Smooth muscle cell (in vitro differentiated cells): ENCODE measurements at regions not wholly inside any gene's neighbourhood (a gene's known extent, or its start where the extent isn't known, plus 50 kb on each side); places are given as distances from the start of the nearest gene placed in this dataset.

ENCODE experiments used
- DNase-seq: peaks from one replicate; lab custom pipeline; 2025; ENCODE audit not compliant: unreplicated experiment; lab: John Stamatoyannopoulos, UW
- H2AFZ ChIP-seq: fragments of 200-600 bp; sonication (generic); 2 replicates; pipeline ENCODE4 v1.6.0; 2016; ENCODE audit warnings: antibody characterized with exemption, low read depth, mild to moderate bottlenecking
- H3F3A ChIP-seq: fragments of 200-600 bp; sonication (generic); 2 replicates; pipeline ENCODE4 v1.6.0; 2017; ENCODE audit warnings: antibody characterized with exemption, low read depth
- H3K27ac ChIP-seq: fragments of 200-600 bp; sonication (generic); 2 replicates; pipeline ENCODE4 v1.5.1; 2016; ENCODE audit warnings: low read depth, mild to moderate bottlenecking
- H3K27me3 ChIP-seq: fragments of 200-600 bp; sonication (generic); 2 replicates; pipeline ENCODE4 v1.6.1; 2016; ENCODE audit warnings: low read depth, mild to moderate bottlenecking
- H3K36me3 ChIP-seq: fragments of 200-600 bp; sonication (generic); 2 replicates; pipeline ENCODE4 v1.5.1; 2016; ENCODE audit warnings: low read depth
- H3K4me1 ChIP-seq: fragments of 200-600 bp; sonication (generic); 2 replicates; pipeline ENCODE4 v1.5.1; 2016; ENCODE audit warnings: low read depth
- H3K4me2 ChIP-seq: fragments of 200-600 bp; sonication (generic); 2 replicates; pipeline ENCODE4 v1.6.0; 2016; ENCODE audit warnings: mild to moderate bottlenecking
- H3K4me3 ChIP-seq: fragments of 200-600 bp; sonication (generic); 2 replicates; pipeline ENCODE4 v1.5.1; 2016; ENCODE audit warnings: mild to moderate bottlenecking
- H3K79me2 ChIP-seq: fragments of 200-600 bp; sonication (generic); 2 replicates; pipeline ENCODE4 v1.6.0; 2016; ENCODE audit warnings: low read depth, mild to moderate bottlenecking
- H3K9ac ChIP-seq: fragments of 200-600 bp; sonication (generic); 2 replicates; pipeline ENCODE4 v1.6.0; 2016; ENCODE audit warnings: low read depth
- H3K9me3 ChIP-seq: fragments of 200-600 bp; sonication (generic); replicated peaks from 2 replicates; pipeline ENCODE4 v1.5.1; 2016; ENCODE audit warnings: low read depth
- H4K20me1 ChIP-seq: fragments of 200-600 bp; sonication (generic); 2 replicates; pipeline ENCODE4 v1.6.0; 2016; ENCODE audit warnings: low read depth
- WGBS: methylation state at CpG from one replicate; pipeline ENCODE4 v1.1.7; 2016; ENCODE audit warnings: low lambda C conversion rate; 5-methylcytosine and 5-hydroxymethylcytosine counted together
- TF ChIP-seq, protein P1 (sequence below): fragments of 200-600 bp; sonication (generic); IDR thresholded peaks from 2 replicates; pipeline ENCODE4 v1.5.1; 2017; ENCODE audit warnings: borderline replicate concordance, mild to moderate bottlenecking, antibody characterized with exemption; ENCODE audit not compliant: insufficient read depth, poor library complexity, severe bottlenecking

DNA sequence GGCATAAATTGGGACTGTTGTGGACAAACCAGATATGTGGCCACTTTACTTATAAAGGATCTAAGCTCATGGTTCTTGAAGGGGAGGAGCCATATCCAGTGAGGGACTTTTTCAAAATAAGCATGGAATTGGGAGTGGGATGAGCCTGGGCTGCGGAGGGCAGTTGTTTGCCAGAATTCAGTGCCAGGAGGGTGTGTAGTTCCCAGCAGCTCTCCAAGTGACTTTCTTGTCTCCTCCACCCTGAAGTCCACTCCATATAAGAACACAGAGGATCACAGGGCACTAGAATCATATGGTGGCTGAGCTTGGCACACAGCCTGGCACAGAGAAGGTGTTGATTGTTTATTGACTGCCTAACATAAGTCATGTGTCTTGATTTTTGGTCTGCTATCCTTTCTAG lies 121.1 kb downstream of the CAVIN4 start:
- H3K9ac ChIP-seq, result no peak overlapping the region
- H3K27me3 ChIP-seq, result no peaks in the 10 kb centered on the region
- no peaks in the 10 kb centered on the region for H3K4me1 ChIP-seq
- H4K20me1 ChIP-seq, result no peaks in the 10 kb centered on the region
- TF ChIP-seq, protein P1, sequence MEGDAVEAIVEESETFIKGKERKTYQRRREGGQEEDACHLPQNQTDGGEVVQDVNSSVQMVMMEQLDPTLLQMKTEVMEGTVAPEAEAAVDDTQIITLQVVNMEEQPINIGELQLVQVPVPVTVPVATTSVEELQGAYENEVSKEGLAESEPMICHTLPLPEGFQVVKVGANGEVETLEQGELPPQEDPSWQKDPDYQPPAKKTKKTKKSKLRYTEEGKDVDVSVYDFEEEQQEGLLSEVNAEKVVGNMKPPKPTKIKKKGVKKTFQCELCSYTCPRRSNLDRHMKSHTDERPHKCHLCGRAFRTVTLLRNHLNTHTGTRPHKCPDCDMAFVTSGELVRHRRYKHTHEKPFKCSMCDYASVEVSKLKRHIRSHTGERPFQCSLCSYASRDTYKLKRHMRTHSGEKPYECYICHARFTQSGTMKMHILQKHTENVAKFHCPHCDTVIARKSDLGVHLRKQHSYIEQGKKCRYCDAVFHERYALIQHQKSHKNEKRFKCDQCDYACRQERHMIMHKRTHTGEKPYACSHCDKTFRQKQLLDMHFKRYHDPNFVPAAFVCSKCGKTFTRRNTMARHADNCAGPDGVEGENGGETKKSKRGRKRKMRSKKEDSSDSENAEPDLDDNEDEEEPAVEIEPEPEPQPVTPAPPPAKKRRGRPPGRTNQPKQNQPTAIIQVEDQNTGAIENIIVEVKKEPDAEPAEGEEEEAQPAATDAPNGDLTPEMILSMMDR, result no peak
- no peaks in the 10 kb centered on the region for H3K9me3 ChIP-seq
- no peak overlapping the region for H3K27ac ChIP-seq
- H3K79me2 ChIP-seq, result no peaks in the 10 kb centered on the region
- no peak overlapping the region for H3K4me2 ChIP-seq
- DNase-seq, result no peak
- no peak overlapping the region for H3K4me3 ChIP-seq
- WGBS, result 92% methylated on average over 1 of the region's 1 CpG
- no peaks in the 10 kb centered on the region for H3F3A ChIP-seq
- no peaks in the 10 kb centered on the region for H3K36me3 ChIP-seq
- H2AFZ ChIP-seq, result no peak overlapping the region

DNA sequence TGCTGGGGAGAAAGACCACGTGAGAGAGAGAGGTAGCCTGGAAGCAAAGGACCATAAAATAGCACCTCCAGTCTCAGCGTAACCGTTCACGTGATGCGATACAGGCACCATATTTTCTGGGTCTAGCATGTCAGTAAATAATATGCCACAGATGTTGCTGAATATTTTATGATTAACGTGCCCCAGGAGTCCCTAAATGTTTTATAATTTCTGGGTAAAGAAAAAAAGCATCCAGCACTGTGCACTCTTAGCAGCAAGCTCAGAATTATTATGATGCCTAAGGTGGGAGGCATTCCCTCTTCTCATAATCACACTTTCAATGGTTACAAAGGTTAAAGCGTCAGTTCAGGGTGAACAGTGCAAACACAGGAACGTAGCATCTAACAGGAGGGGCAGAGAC lies 121.8 kb downstream of the CAVIN4 start:
- no peak overlapping the region for H3K27ac ChIP-seq
- no peak overlapping the region for H3K9ac ChIP-seq
- H3K36me3 ChIP-seq, result no peaks in the 10 kb centered on the region
- H3K4me2 ChIP-seq, result no peak overlapping the region
- no peaks in the 10 kb centered on the region for H4K20me1 ChIP-seq
- no peaks in the 10 kb centered on the region for H3K4me1 ChIP-seq
- no peak overlapping the region for H2AFZ ChIP-seq
- 91% methylated on average over 8 of the region's 8 CpGs for WGBS
- H3K4me3 ChIP-seq, result no peak overlapping the region
- H3K79me2 ChIP-seq, result no peaks in the 10 kb centered on the region
- H3K27me3 ChIP-seq, result no peaks in the 10 kb centered on the region
- no peak for DNase-seq
- TF ChIP-seq, protein P1, result no peak
- H3F3A ChIP-seq, result no peaks in the 10 kb centered on the region
- no peaks in the 10 kb centered on the region for H3K9me3 ChIP-seq

DNA sequence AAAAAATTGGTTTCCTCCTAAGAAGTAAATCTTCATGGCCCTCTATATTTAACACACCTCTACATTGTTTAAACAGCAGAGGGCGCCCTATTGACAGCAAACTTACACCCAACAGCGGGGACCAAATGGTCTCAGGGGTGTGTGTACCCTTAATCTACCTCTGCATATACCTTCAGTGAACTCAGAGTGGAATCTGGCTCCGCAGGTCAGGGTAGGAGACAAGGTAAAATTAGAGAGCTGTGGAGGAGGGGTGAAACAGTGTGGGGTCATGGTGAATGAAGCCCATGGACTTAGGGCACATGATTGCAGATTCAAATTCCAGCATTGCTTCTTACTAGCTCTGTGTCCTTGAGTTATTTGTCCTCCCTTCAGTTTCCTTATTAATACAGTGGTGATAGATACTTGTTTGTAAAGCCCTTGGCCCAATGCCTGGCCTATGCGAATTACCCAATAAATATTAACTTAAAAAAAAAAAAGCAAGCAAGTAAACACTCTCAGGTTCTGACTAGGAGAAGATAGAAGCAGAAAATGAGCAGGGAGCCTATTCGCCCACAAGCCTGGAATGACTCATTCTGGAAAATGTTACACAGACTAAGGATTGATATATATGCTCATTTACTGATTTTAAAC lies 122.9 kb downstream of the CAVIN4 start:
- H3K9me3 ChIP-seq, result no peaks in the 10 kb centered on the region
- H2AFZ ChIP-seq, result no peak overlapping the region
- H4K20me1 ChIP-seq, result no peaks in the 10 kb centered on the region
- no peaks in the 10 kb centered on the region for H3K27me3 ChIP-seq
- H3K4me2 ChIP-seq, result peak overlapping the region; percentile 27
- no peaks in the 10 kb centered on the region for H3K36me3 ChIP-seq
- no peak for DNase-seq
- no peak overlapping the region for H3K4me3 ChIP-seq
- no peaks in the 10 kb centered on the region for H3K79me2 ChIP-seq
- no peak overlapping the region for H3K9ac ChIP-seq
- no peaks in the 10 kb centered on the region for H3F3A ChIP-seq
- WGBS, result 23% methylated on average over 5 of the region's 5 CpGs
- H3K27ac ChIP-seq, result no peak overlapping the region
- TF ChIP-seq, protein P1, result peak; percentile 52
- H3K4me1 ChIP-seq, result no peaks in the 10 kb centered on the region

DNA sequence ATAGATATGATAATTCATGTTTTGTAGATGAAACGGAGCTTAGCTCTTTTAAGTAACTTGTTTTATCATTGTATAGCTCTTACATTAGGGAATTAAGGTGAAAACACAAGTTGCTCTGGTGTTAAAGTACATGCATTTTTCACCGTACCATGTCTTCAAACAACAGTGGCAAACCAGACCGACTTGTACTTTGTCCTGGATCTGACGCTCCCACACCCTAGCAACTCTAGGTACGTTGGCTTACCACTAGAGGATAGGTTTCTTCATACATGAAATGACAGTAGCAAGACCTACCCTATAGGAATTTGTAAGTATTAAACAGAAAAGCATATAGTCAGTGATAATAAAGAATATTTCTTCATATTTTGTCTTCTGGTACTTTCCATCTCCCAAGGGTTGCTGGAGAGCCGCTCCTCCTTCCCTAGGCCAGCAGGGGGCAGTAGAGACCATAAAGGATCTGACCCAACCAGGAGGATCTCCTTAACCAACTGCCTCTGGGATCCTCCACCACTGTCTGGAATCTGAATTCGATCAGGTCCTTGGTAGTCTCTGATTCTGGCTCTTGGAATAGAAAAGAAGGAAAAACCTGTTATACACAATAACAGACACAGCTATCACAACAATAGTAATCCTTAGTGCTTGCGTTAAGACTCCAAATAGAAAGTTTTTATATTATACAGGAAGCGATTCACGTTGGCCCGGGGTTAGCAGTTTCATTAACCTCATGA lies 136.7 kb downstream of the CAVIN4 start:
- H3K4me3 ChIP-seq, result no peak overlapping the region
- no peak overlapping the region for H3K27ac ChIP-seq
- no peaks in the 10 kb centered on the region for H4K20me1 ChIP-seq
- peaks cover 3% of the 10 kb centered on the region for H3F3A ChIP-seq
- no peaks in the 10 kb centered on the region for H3K9me3 ChIP-seq
- no peaks in the 10 kb centered on the region for H3K4me1 ChIP-seq
- peak; percentile 31 for DNase-seq
- 73% methylated on average over 11 of the region's 11 CpGs for WGBS
- H3K36me3 ChIP-seq, result no peaks in the 10 kb centered on the region
- H3K4me2 ChIP-seq, result no peak overlapping the region
- H2AFZ ChIP-seq, result no peak overlapping the region
- TF ChIP-seq, protein P1, result peak; percentile 97
- H3K9ac ChIP-seq, result no peak overlapping the region
- no peaks in the 10 kb centered on the region for H3K27me3 ChIP-seq
- H3K79me2 ChIP-seq, result no peaks in the 10 kb centered on the region
